Neural progenitor cell (in vitro differentiated cells): ENCODE measurements at regions not wholly inside any gene's neighbourhood (a gene's known extent, or its start where the extent isn't known, plus 50 kb on each side); places are given as distances from the start of the nearest gene placed in this dataset.

Experiments used
- DNase-seq: peaks from one replicate; pipeline ENCODE4 v3.0.0-alpha.2; 2016; ENCODE audit warnings: low spot score
- H2AFZ ChIP-seq: fragments of 200-600 bp; sonication (generic); replicated peaks from 2 replicates; pipeline ENCODE4 v1.6.1; 2016; ENCODE audit warnings: antibody characterized with exemption
- H3F3A ChIP-seq: fragments of 200-600 bp; sonication (generic); 2 replicates; pipeline ENCODE4 v1.6.1; 2016; ENCODE audit warnings: antibody characterized with exemption, low read depth
- H3K27ac ChIP-seq: fragments of 200-600 bp; sonication (generic); 2 replicates; pipeline ENCODE4 v1.5.1; 2016; ENCODE audit warnings: mild to moderate bottlenecking
- H3K27me3 ChIP-seq: fragments of 200-600 bp; sonication (generic); 2 replicates; pipeline ENCODE4 v1.6.1; 2016; ENCODE audit warnings: mild to moderate bottlenecking, moderate library complexity
- H3K36me3 ChIP-seq: fragments of 200-600 bp; sonication (generic); 2 replicates; pipeline ENCODE4 v1.5.1; 2016
- H3K4me1 ChIP-seq: fragments of 200-600 bp; sonication (generic); 2 replicates; pipeline ENCODE4 v1.6.1; 2016; ENCODE audit warnings: mixed run types
- H3K4me2 ChIP-seq: fragments of 200-600 bp; sonication (generic); 2 replicates; pipeline ENCODE4 v1.6.1; 2016
- H3K4me3 ChIP-seq: fragments of 200-600 bp; sonication (generic); 2 replicates; pipeline ENCODE4 v1.5.1; 2016
- H3K79me2 ChIP-seq: fragments of 200-600 bp; sonication (generic); 2 replicates; pipeline ENCODE4 v1.6.1; 2016; ENCODE audit warnings: low read depth
- H3K9ac ChIP-seq: fragments of 200-600 bp; sonication (generic); 2 replicates; pipeline ENCODE4 v1.6.1; 2016
- H3K9me3 ChIP-seq: fragments of 200-600 bp; sonication (generic); 2 replicates; pipeline ENCODE4 v1.5.1; 2016; ENCODE audit warnings: low read depth
- H4K20me1 ChIP-seq: fragments of 200-600 bp; sonication (generic); 2 replicates; pipeline ENCODE4 v1.6.1; 2016; ENCODE audit warnings: low read depth
- H3K27ac Mint-ChIP-seq: 3 replicates; pipeline ENCODE4 v1.8.0; 2021; ENCODE audit warnings: mixed read lengths
- H3K27me3 Mint-ChIP-seq: 2 replicates; pipeline ENCODE4 v1.8.0; 2022; ENCODE audit warnings: low read depth, mild to moderate bottlenecking, inconsistent platforms, moderate library complexity, mixed read lengths; ENCODE audit not compliant: insufficient read depth
- H3K36me3 Mint-ChIP-seq: 3 replicates; pipeline ENCODE4 v1.8.0; 2021; ENCODE audit warnings: mixed read lengths
- H3K4me1 Mint-ChIP-seq: 3 replicates; pipeline ENCODE4 v1.8.0; 2021; ENCODE audit warnings: mixed read lengths
- H3K4me3 Mint-ChIP-seq: 3 replicates; pipeline ENCODE4 v1.8.0; 2021; ENCODE audit warnings: mild to moderate bottlenecking, moderate library complexity, mixed read lengths
- H3K9me3 Mint-ChIP-seq: 3 replicates; pipeline ENCODE4 v1.8.0; 2020; ENCODE audit warnings: mixed read lengths
- CTCF ChIP-seq: fragments of 200-600 bp; sonication (generic); IDR thresholded peaks from 2 replicates; pipeline ENCODE4 v1.5.1; 2017; ENCODE audit warnings: antibody characterized with exemption, mild to moderate bottlenecking
- EZH2 ChIP-seq: fragments of 200-600 bp; sonication (generic); IDR thresholded peaks from 2 replicates; pipeline ENCODE4 v1.6.1; 2017; ENCODE audit warnings: antibody characterized with exemption, mild to moderate bottlenecking, moderate library complexity
- EZH2phosphoT487 ChIP-seq: fragments of 200-600 bp; sonication (generic); IDR thresholded peaks from 2 replicates; pipeline ENCODE4 v1.6.1; 2017; ENCODE audit warnings: antibody characterized with exemption

GRCh38 chr14:56057767-56058166 is 60.4 kb upstream of the PELI2 start:
- H3K27me3 ChIP-seq = no peaks in the 10 kb centered on the region
- Mint-ChIP-seq H3K27ac (no peak overlapping the region), H3K4me1 (peaks cover 17% of the 10 kb centered on the region), H3K36me3 (no peaks in the 10 kb centered on the region), H3K4me3 (no peak overlapping the region), H3K9me3 (no peaks in the 10 kb centered on the region), H3K27me3 (no peaks in the 10 kb centered on the region)
- TF ChIP-seq EZH2phosphoT487 = no peak
- TF ChIP-seq CTCF = no peak
- no peak for TF ChIP-seq EZH2
- peaks cover 15% of the 10 kb centered on the region for H3F3A ChIP-seq
- no peak overlapping the region for H2AFZ ChIP-seq
- peak overlapping the region; percentile 78 for H3K27ac ChIP-seq
- H3K4me3 ChIP-seq = peak overlapping the region; percentile 23
- no peaks in the 10 kb centered on the region for H4K20me1 ChIP-seq
- H3K9ac ChIP-seq = no peak overlapping the region
- no peaks in the 10 kb centered on the region for H3K9me3 ChIP-seq
- DNase-seq = no peak
- H3K4me1 ChIP-seq = peaks cover 22% of the 10 kb centered on the region
- H3K36me3 ChIP-seq = no peaks in the 10 kb centered on the region
- peak overlapping the region; percentile 75 for H3K4me2 ChIP-seq
- no peaks in the 10 kb centered on the region for H3K79me2 ChIP-seq

GRCh38 chr14:56059054-56059453 is 59.2 kb upstream of the PELI2 start:
- H3K27ac Mint-ChIP-seq = no peak overlapping the region

GRCh38 chr14:56061051-56061450 is 57.2 kb upstream of the PELI2 start:
- Histone ChIP-seq H4K20me1 (no peaks in the 10 kb centered on the region), H3K27ac (no peak overlapping the region), H3F3A (peaks cover 15% of the 10 kb centered on the region), H3K4me3 (no peak overlapping the region), H3K4me1 (peaks cover 22% of the 10 kb centered on the region), H3K9me3 (no peaks in the 10 kb centered on the region), H3K4me2 (no peak overlapping the region), H2AFZ (no peak overlapping the region), H3K79me2 (no peaks in the 10 kb centered on the region), H3K27me3 (no peaks in the 10 kb centered on the region), H3K36me3 (no peaks in the 10 kb centered on the region), H3K9ac (no peak overlapping the region)
- Mint-ChIP-seq H3K4me3 (no peak overlapping the region), H3K36me3 (no peaks in the 10 kb centered on the region), H3K27me3 (no peaks in the 10 kb centered on the region), H3K9me3 (no peaks in the 10 kb centered on the region), H3K27ac (no peak overlapping the region), H3K4me1 (peaks cover 17% of the 10 kb centered on the region)
- DNase-seq = no peak
- no peak for TF ChIP-seq EZH2
- no peak for TF ChIP-seq CTCF
- TF ChIP-seq EZH2phosphoT487 = no peak

More at GRCh38 chr14:56059054-56059453, 59.2 kb upstream of the PELI2 start:
- Mint-ChIP-seq H3K4me1 (peaks cover 17% of the 10 kb centered on the region), H3K4me3 (no peak overlapping the region), H3K27me3 (no peaks in the 10 kb centered on the region), H3K9me3 (no peaks in the 10 kb centered on the region), H3K36me3 (no peaks in the 10 kb centered on the region)
- TF ChIP-seq EZH2phosphoT487 (no peak), EZH2 (no peak), CTCF (no peak)
- no peak for DNase-seq
- Histone ChIP-seq H3K9ac (no peak overlapping the region), H3K4me3 (no peak overlapping the region), H3K27ac (no peak overlapping the region), H3K9me3 (no peaks in the 10 kb centered on the region), H3K4me2 (no peak overlapping the region), H3F3A (peaks cover 15% of the 10 kb centered on the region), H3K27me3 (no peaks in the 10 kb centered on the region), H3K36me3 (no peaks in the 10 kb centered on the region), H3K4me1 (peaks cover 22% of the 10 kb centered on the region), H4K20me1 (no peaks in the 10 kb centered on the region), H2AFZ (no peak overlapping the region), H3K79me2 (no peaks in the 10 kb centered on the region)
